ENCODE measurements at regions not wholly inside any gene's neighbourhood (a gene's known extent, or its start where the extent isn't known, plus 50 kb on each side); places are given as distances from the start of the nearest gene placed in this dataset.

DNA sequence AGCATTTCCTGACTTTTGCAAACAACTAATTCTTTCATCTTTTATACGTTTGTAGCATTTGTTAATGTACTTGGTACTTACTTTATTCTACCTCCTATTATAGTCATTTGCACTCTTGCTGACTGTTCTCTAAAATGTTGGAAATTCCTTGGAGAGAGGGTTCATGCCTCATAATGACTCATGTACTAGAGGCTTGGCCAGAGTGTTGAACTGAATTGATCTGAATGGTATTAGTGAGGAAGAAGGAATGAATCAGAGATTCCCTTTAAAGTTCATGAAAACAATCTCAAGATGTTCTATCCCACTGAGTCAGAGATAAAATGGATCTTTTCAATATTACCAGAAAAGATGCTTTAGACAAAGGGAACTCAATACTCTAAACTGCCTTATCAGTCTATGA lies 383.4 kb downstream of the SEC16B start:
- H3K36me3 ChIP-seq (ENCODE audit: control insufficient read depth in 4 of 4, insufficient read depth in 4 of 4, low read length in 4 of 4), result no peaks in the 10 kb centered on the region
- H3K27ac ChIP-seq (ENCODE audit: low read depth in 1 of 2, low read length in 1 of 2), result no peak overlapping the region
- no peak overlapping the region for H3K4me3 ChIP-seq
- TF ChIP-seq, protein P1, sequence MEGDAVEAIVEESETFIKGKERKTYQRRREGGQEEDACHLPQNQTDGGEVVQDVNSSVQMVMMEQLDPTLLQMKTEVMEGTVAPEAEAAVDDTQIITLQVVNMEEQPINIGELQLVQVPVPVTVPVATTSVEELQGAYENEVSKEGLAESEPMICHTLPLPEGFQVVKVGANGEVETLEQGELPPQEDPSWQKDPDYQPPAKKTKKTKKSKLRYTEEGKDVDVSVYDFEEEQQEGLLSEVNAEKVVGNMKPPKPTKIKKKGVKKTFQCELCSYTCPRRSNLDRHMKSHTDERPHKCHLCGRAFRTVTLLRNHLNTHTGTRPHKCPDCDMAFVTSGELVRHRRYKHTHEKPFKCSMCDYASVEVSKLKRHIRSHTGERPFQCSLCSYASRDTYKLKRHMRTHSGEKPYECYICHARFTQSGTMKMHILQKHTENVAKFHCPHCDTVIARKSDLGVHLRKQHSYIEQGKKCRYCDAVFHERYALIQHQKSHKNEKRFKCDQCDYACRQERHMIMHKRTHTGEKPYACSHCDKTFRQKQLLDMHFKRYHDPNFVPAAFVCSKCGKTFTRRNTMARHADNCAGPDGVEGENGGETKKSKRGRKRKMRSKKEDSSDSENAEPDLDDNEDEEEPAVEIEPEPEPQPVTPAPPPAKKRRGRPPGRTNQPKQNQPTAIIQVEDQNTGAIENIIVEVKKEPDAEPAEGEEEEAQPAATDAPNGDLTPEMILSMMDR (IDR thresholded peaks at IDR 0.05; ENCODE audit: control extremely low read depth, extremely low read depth), result no peak
- no peak overlapping the region for H3K9ac ChIP-seq (ENCODE audit: insufficient read depth in 1 of 2, low read length in 2 of 2)
- H3K4me1 ChIP-seq (ENCODE audit: control insufficient read depth in 5 of 5, insufficient read depth in 5 of 5, low read length in 5 of 5), result peaks cover 0 to 3% (median 0%) of the 10 kb centered on the region in 5 donors
- H3K9me3 ChIP-seq (ENCODE audit: control insufficient read depth in 4 of 4, insufficient read depth in 3 of 4, low read length in 3 of 4), result no peaks in the 10 kb centered on the region
- WGBS, 2 donors, result 56 to 70% methylated on average over 1 of the region's 1 CpG
- H3K27me3 ChIP-seq (ENCODE audit: control insufficient read depth in 3 of 3, insufficient read depth in 3 of 3, low read length in 2 of 3), result no peaks in the 10 kb centered on the region
- ATAC-seq (ENCODE audit: insufficient read depth, low FRiP score) (no peak), DNase-seq (no peak)

DNA sequence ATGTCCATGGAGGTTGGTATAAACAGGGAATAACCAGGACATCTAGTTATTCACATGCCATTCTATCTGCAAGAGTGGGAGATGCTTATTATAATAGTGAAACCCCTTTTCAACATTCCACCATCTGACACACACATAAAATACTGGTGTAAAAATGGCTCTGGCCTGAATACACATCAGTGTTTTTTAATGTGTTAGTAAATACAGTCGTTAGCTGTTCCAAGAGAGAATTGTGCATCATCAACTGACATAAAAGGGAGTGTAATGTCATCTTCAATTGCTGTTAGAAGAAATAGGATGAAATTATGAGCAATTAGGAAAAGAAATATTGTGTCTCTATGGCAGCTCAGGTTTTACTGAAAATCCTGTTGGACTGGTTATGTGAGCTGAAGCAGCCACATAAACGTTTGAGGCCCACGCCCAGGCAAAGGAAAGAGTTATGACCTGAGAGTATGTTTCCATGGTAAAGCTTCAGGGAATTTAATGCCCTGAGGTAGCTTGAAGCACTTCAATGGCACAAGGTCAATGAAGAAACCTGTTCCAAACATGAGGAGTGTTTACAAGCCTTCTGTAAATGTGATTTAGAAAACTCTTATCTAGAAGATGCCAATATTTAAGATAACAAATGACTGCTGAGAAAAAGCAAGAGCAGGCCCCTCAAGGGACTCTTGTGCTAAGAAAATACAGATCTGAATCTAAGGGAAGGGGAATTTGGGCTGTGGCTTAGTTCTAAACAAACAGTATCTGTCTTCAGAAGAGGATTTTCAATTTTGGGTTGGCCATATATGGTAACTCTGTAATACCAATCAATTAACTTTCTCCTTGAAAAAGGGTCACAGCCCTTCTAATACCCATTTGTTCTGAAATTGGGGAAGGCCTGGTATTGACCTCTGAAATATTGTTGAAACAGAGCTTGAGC lies 384.3 kb downstream of the SEC16B start:
- no peak overlapping the region for H3K9ac ChIP-seq (ENCODE audit: insufficient read depth in 1 of 2, low read length in 2 of 2)
- no peaks in the 10 kb centered on the region for H3K27me3 ChIP-seq (ENCODE audit: control insufficient read depth in 3 of 3, insufficient read depth in 3 of 3, low read length in 2 of 3)
- DNase-seq (peak; percentile 61 to 86 (median 72)), ATAC-seq (ENCODE audit: insufficient read depth, low FRiP score) (no peak)
- H3K36me3 ChIP-seq (ENCODE audit: control insufficient read depth in 4 of 4, insufficient read depth in 4 of 4, low read length in 4 of 4), result no peaks in the 10 kb centered on the region
- TF ChIP-seq, protein P1 (IDR thresholded peaks at IDR 0.05; ENCODE audit: control extremely low read depth, extremely low read depth), result no peak
- H3K4me3 ChIP-seq, result no peak overlapping the region
- 45 to 59% methylated on average over 3 of the region's 3 CpGs for WGBS, 2 donors
- peaks cover 0 to 3% (median 0%) of the 10 kb centered on the region in 5 donors for H3K4me1 ChIP-seq (ENCODE audit: control insufficient read depth in 5 of 5, insufficient read depth in 5 of 5, low read length in 5 of 5)
- H3K27ac ChIP-seq (ENCODE audit: low read depth in 1 of 2, low read length in 1 of 2), result peak overlapping the region in 1 of 2 donors; percentile 37
- no peaks in the 10 kb centered on the region for H3K9me3 ChIP-seq (ENCODE audit: control insufficient read depth in 4 of 4, insufficient read depth in 3 of 4, low read length in 3 of 4)

DNA sequence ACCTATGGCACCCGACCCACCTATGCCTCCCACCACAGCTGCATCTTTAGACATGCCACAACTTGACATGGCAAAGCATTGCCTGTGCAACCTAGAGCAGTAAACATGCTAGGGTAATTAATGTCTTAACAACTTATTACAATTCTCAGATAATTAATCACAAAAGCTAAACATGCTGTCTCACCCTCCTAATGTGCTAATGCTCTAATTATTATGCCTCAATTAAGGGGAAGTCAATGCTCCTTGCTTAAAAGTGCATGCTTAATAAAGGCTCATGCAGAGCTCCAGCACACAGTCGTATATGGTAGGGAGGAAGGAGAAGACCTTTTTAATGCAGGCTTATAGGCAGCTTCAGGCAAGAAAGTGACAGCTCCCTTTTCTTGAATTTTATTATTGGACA lies 396.0 kb downstream of the SEC16B start:
- no peak overlapping the region for H3K9ac ChIP-seq (ENCODE audit: insufficient read depth in 1 of 2, low read length in 2 of 2)
- 79 to 88% methylated on average over 2 of the region's 2 CpGs for WGBS, 2 donors
- H3K4me1 ChIP-seq (ENCODE audit: control insufficient read depth in 5 of 5, insufficient read depth in 5 of 5, low read length in 5 of 5), result peaks cover 0 to 19% (median 0%) of the 10 kb centered on the region in 5 donors
- no peak overlapping the region for H3K4me3 ChIP-seq
- TF ChIP-seq, protein P1 (IDR thresholded peaks at IDR 0.05; ENCODE audit: control extremely low read depth, extremely low read depth), result no peak
- ATAC-seq (ENCODE audit: insufficient read depth, low FRiP score) (no peak), DNase-seq (no peak)
- no peaks in the 10 kb centered on the region for H3K27me3 ChIP-seq (ENCODE audit: control insufficient read depth in 3 of 3, insufficient read depth in 3 of 3, low read length in 2 of 3)
- no peaks in the 10 kb centered on the region for H3K9me3 ChIP-seq (ENCODE audit: control insufficient read depth in 4 of 4, insufficient read depth in 3 of 4, low read length in 3 of 4)
- no peak overlapping the region for H3K27ac ChIP-seq (ENCODE audit: low read depth in 1 of 2, low read length in 1 of 2)
- no peaks in the 10 kb centered on the region for H3K36me3 ChIP-seq (ENCODE audit: control insufficient read depth in 4 of 4, insufficient read depth in 4 of 4, low read length in 4 of 4)

Measured in lung (tissue), 11 donors.